NCI-H1436 (cell line): ENCODE measurements at regions not wholly inside any gene's neighbourhood (a gene's known extent, or its start where the extent isn't known, plus 50 kb on each side); places are given as distances from the start of the nearest gene placed in this dataset.

Experiments used
- DNase-seq: peaks from one replicate; lab custom pipeline; 2025; lab: John Stamatoyannopoulos, UW

- no peak for DNase-seq
These were observed 416.3 kb upstream of the B3GALT2 start for GRCh38 chr1:193602705-193603104.

- DNase-seq = no peak
These were observed 406.9 kb upstream of the B3GALT2 start for GRCh38 chr1:193593147-193593885.

- DNase-seq = no peak
These were observed 405.9 kb upstream of the B3GALT2 start for GRCh38 chr1:193592317-193592716.

GRCh38 chr1:193590102-193590501 lies 403.7 kb upstream of the B3GALT2 start:
- DNase-seq = no peak

- no peak for DNase-seq
These were observed 403.2 kb upstream of the B3GALT2 start for GRCh38 chr1:193589597-193590040.

GRCh38 chr1:193588311-193589082 lies 402.1 kb upstream of the B3GALT2 start:
- no peak for DNase-seq

- DNase-seq = no peak
These were observed 398.4 kb upstream of the B3GALT2 start for GRCh38 chr1:193584731-193585239.

- no peak for DNase-seq
These were observed 394.9 kb upstream of the B3GALT2 start for GRCh38 chr1:193581341-193581740.

- DNase-seq = no peak
These were observed 394.0 kb upstream of the B3GALT2 start for GRCh38 chr1:193580419-193580818.

- DNase-seq = no peak
These were observed 392.9 kb upstream of the B3GALT2 start for GRCh38 chr1:193579323-193579722.

- DNase-seq = no peak
These were observed 388.5 kb upstream of the B3GALT2 start for GRCh38 chr1:193574913-193575312.

GRCh38 chr1:193569983-193570269 lies 383.5 kb upstream of the B3GALT2 start:
- no peak for DNase-seq

GRCh38 chr1:193569096-193569982 lies 382.9 kb upstream of the B3GALT2 start:
- no peak for DNase-seq

- no peak for DNase-seq
These were observed 382.1 kb upstream of the B3GALT2 start for GRCh38 chr1:193568512-193568911.

- no peak for DNase-seq
These were observed 381.5 kb upstream of the B3GALT2 start for GRCh38 chr1:193567937-193568336.

- no peak for DNase-seq
These were observed 380.3 kb upstream of the B3GALT2 start for GRCh38 chr1:193566735-193567134.

- no peak for DNase-seq
These were observed 379.7 kb upstream of the B3GALT2 start for GRCh38 chr1:193565971-193566577.

GRCh38 chr1:193562121-193562520 lies 375.7 kb upstream of the B3GALT2 start:
- no peak for DNase-seq

GRCh38 chr1:193558491-193559028 lies 372.1 kb upstream of the B3GALT2 start:
- DNase-seq = no peak

- DNase-seq = no peak
These were observed 369.4 kb upstream of the B3GALT2 start for GRCh38 chr1:193555662-193556441.

- no peak for DNase-seq
These were observed 367.2 kb upstream of the B3GALT2 start for GRCh38 chr1:193553564-193553963.
